IMR-90 (cell line): ENCODE measurements at regions not wholly inside any gene's neighbourhood (a gene's known extent, or its start where the extent isn't known, plus 50 kb on each side); places are given as distances from the start of the nearest gene placed in this dataset.

Source experiments
- ATAC-seq: fragments of 200-7000 bp; cut with Tn5 transposase; 2 replicates; pipeline ENCODE4 v1.9.1; 2020; ENCODE audit warnings: low read depth, mild to moderate bottlenecking, moderate library complexity
- BruUV-seq: library from RNA; stranded (reverse); fragments of 400-500 nt; replicated peaks from 2 replicates; lab custom pipeline; 2021; lab: Mats Ljungman, UMichigan
- CTCF ChIA-PET: fragments of 300-600 bp; formaldehyde crosslinking; extraction: SDS; loops from one replicate; lab custom pipeline; 2021; ENCODE audit warnings: antibody characterized with exemption; lab: Yijun Ruan, JAX
- POLR2A ChIA-PET: fragments of 300-600 bp; sonication (Branson Sonifier 250); formaldehyde crosslinking; loops from one replicate; lab custom pipeline; 2022; ENCODE audit warnings: antibody characterized with exemption; ENCODE audit not compliant: unreplicated experiment; lab: Charles Lee
- DNase-seq: peaks from one replicate; pipeline ENCODE4 v3.0.0; 2013
- H2AFZ ChIP-seq: replicated peaks from 2 replicates; pipeline ENCODE3; 2013; ENCODE audit warnings: low read length, mild to moderate bottlenecking; ENCODE audit not compliant: poor library complexity
- H2AK5ac ChIP-seq: 2 replicates; pipeline ENCODE4 v1.6.1; 2013; ENCODE audit warnings: low read depth, low read length, inconsistent platforms
- H2AK9ac ChIP-seq: replicated peaks from 2 replicates; pipeline ENCODE3; 2013; ENCODE audit warnings: mild to moderate bottlenecking, low read depth, low read length, moderate library complexity; ENCODE audit not compliant: poor library complexity
- H2BK120ac ChIP-seq: 2 replicates; pipeline ENCODE4 v1.6.1; 2013; ENCODE audit warnings: low read depth, low read length, inconsistent platforms
- H2BK15ac ChIP-seq: 3 replicates; pipeline ENCODE4 v1.6.1; 2013; ENCODE audit warnings: low read depth, low read length, inconsistent platforms
- H2BK20ac ChIP-seq: 2 replicates; pipeline ENCODE4 v1.6.1; 2013; ENCODE audit warnings: low read depth, mild to moderate bottlenecking, inconsistent platforms, low read length, moderate library complexity
- H2BK5ac ChIP-seq: 2 replicates; pipeline ENCODE4 v1.6.1; 2013; ENCODE audit warnings: mild to moderate bottlenecking, low read depth, low read length, inconsistent platforms; ENCODE audit not compliant: poor library complexity, severe bottlenecking
- H3K14ac ChIP-seq: replicated peaks from 2 replicates; pipeline ENCODE4 v1.6.1; 2013; ENCODE audit warnings: low read depth, low read length, inconsistent platforms
- H3K18ac ChIP-seq: 2 replicates; pipeline ENCODE4 v1.6.1; 2013; ENCODE audit warnings: low read depth, low read length, control low read depth
- H3K23ac ChIP-seq: 2 replicates; pipeline ENCODE4 v1.6.1; 2013; ENCODE audit warnings: low read depth, low read length, inconsistent platforms
- H3K27ac ChIP-seq: 2 replicates; pipeline ENCODE4 v1.5.1; 2013; ENCODE audit warnings: mild to moderate bottlenecking, control low read depth, low read length; ENCODE audit not compliant: insufficient read depth
- H3K27me3 ChIP-seq: 2 replicates; pipeline ENCODE4 v1.6.1; 2013; ENCODE audit warnings: low read length; ENCODE audit not compliant: control insufficient read depth, insufficient read depth
- H3K36me3 ChIP-seq: 2 replicates; pipeline ENCODE4 v1.6.1; 2013; ENCODE audit warnings: low read length, mixed read lengths; ENCODE audit not compliant: control insufficient read depth, insufficient read depth
- H3K4ac ChIP-seq: 2 replicates; pipeline ENCODE4 v1.6.1; 2013; ENCODE audit warnings: low read depth, low read length, inconsistent platforms
- H3K4me1 ChIP-seq: 2 replicates; pipeline ENCODE4 v1.6.1; 2013; ENCODE audit warnings: low read length, mixed read lengths; ENCODE audit not compliant: control insufficient read depth, insufficient read depth
- H3K4me2 ChIP-seq: 2 replicates; pipeline ENCODE4 v1.6.1; 2013; ENCODE audit warnings: low read depth, mild to moderate bottlenecking, control low read depth, low read length, moderate library complexity
- H3K4me3 ChIP-seq: 2 replicates; pipeline ENCODE4 v1.5.1; 2013; ENCODE audit warnings: low read depth, mild to moderate bottlenecking, control low read depth, low read length, moderate library complexity; ENCODE audit not compliant: insufficient read depth
- H3K56ac ChIP-seq: 2 replicates; pipeline ENCODE4 v1.6.1; 2013; ENCODE audit warnings: low read length, inconsistent platforms; ENCODE audit not compliant: insufficient read depth; ENCODE audit errors: extremely low read depth
- H3K79me1 ChIP-seq, 2 experiments: 2 replicates each; pipeline ENCODE4 v1.6.1; 2013; ENCODE audit warnings: low read length in 2 of 2, inconsistent platforms in 1 of 2, low read depth in 1 of 2
- H3K9ac ChIP-seq: 2 replicates; pipeline ENCODE4 v1.6.1; 2013; ENCODE audit warnings: low read depth, low read length, control low read depth
- H3K9me1 ChIP-seq: 2 replicates; pipeline ENCODE4 v1.6.1; 2013; ENCODE audit warnings: low read length, inconsistent platforms; ENCODE audit not compliant: insufficient read depth
- H3K9me3 ChIP-seq: 2 replicates; pipeline ENCODE4 v1.6.1; 2013; ENCODE audit warnings: low read length; ENCODE audit not compliant: control insufficient read depth, insufficient read depth
- H4K20me1 ChIP-seq: 2 replicates; pipeline ENCODE4 v1.6.1; 2013; ENCODE audit warnings: low read length, inconsistent platforms; ENCODE audit not compliant: insufficient read depth
- H4K5ac ChIP-seq: 2 replicates; pipeline ENCODE4 v1.6.1; 2013; ENCODE audit warnings: mild to moderate bottlenecking, low read depth, low read length, control low read depth
- H4K8ac ChIP-seq, 2 experiments: 2 replicates each; pipeline ENCODE4 v1.6.1; 2013; ENCODE audit warnings: low read depth in 2 of 2, low read length in 2 of 2, control low read depth in 1 of 2, inconsistent platforms in 1 of 2
- H4K91ac ChIP-seq: 2 replicates; pipeline ENCODE4 v1.6.1; 2013; ENCODE audit warnings: low read depth, low read length, inconsistent platforms; ENCODE audit not compliant: insufficient read depth
- CEBPB ChIP-seq: IDR thresholded peaks from 2 replicates; pipeline ENCODE4 v1.6.1; 2012; ENCODE audit warnings: low read depth, low read length, improper control_type of control experiment
- MAFK ChIP-seq: IDR thresholded peaks from 2 replicates; pipeline ENCODE4 v1.6.1; 2012; ENCODE audit warnings: low read depth, low read length, improper control_type of control experiment
- WGBS, 2 experiments: methylation state at CpG; one replicate each; pipeline versions ENCODE4 v1.1.5 to v1.1.7; 2013; ENCODE audit warnings: missing lambda C conversion rate in 2 of 2; ENCODE audit not compliant: insufficient read length in 1 of 2; ENCODE audit errors: extremely low coverage in 2 of 2; 5-methylcytosine and 5-hydroxymethylcytosine counted together
- dilution Hi-C: fragments of 300-500 bp; cut with HindIII; formaldehyde crosslinking; loops from one replicate; pipeline ENCODE4 v1.14.3; 2018; ENCODE audit warnings: low sequenced_read_pairs; ENCODE audit not compliant: unreplicated experiment
- in situ Hi-C: fragments of 300-500 bp; cut with MboI; formaldehyde crosslinking; loops from 3 replicates; pipeline ENCODE4 v1.14.3; 2019; ENCODE audit warnings: low sequenced_read_pairs, inconsistent platforms, mixed read lengths
- intact Hi-C: fragments of 100-400 bp; cut with micrococcal nuclease; formaldehyde crosslinking; loops from 2 replicates; pipeline ENCODE4 v1.10.0; 2022

- TF ChIP-seq MAFK (no peak), CEBPB (no peak)
- CTCF ChIA-PET = no interaction called here
- Histone ChIP-seq H2BK15ac (no peak overlapping the region), H2AK5ac (no peak overlapping the region), H4K8ac (no peak overlapping the region), H3K27me3 (no peaks in the 10 kb centered on the region), H4K91ac (no peak overlapping the region), H3K4me1 (no peaks in the 10 kb centered on the region), H2BK5ac (no peak overlapping the region), H3K27ac (no peak overlapping the region), H3K4ac (no peak overlapping the region), H3K23ac (no peak overlapping the region), H2AFZ (no peak overlapping the region), H3K14ac (no peak overlapping the region), H3K9ac (no peak overlapping the region), H3K4me3 (no peak overlapping the region), H3K36me3 (no peaks in the 10 kb centered on the region), H4K5ac (no peak overlapping the region), H2AK9ac (no peak overlapping the region), H3K4me2 (no peak overlapping the region), H4K20me1 (no peaks in the 10 kb centered on the region), H2BK20ac (no peak overlapping the region), H3K56ac (no peak overlapping the region), H3K18ac (no peak overlapping the region), H3K9me1 (no peaks in the 10 kb centered on the region), H3K9me3 (peaks cover 7% of the 10 kb centered on the region; the same call in 1 of the 2 replicates), H2BK120ac (no peak overlapping the region), H3K79me1 (no peaks in the 10 kb centered on the region)
- intact Hi-C loops (no loop called here), dilution Hi-C loops (no loop called here), in situ Hi-C loops (no loop called here)
- POLR2A ChIA-PET = no interaction called here
- ATAC-seq = no peak
- DNase-seq = no peak
- BruUV-seq = no TSS peak
- WGBS, 2 experiments = no CpG with 5 or more reads among the region's 5 CpGs
These were observed 1276.7 kb upstream of the DDX18 start for GRCh38 chr2:116537811-116538210.
